H7 (cell line): ENCODE measurements at regions not wholly inside any gene's neighbourhood (a gene's known extent, or its start where the extent isn't known, plus 50 kb on each side); places are given as distances from the start of the nearest gene placed in this dataset.

Experiments
- DNase-seq: peaks from one replicate; pipeline ENCODE4 v3.0.0; 2012
- H3K27me3 ChIP-seq: 2 replicates; pipeline ENCODE4 v1.6.0; 2011; ENCODE audit warnings: mild to moderate bottlenecking, low read length; ENCODE audit not compliant: control insufficient read depth, insufficient read depth
- H3K36me3 ChIP-seq: replicated peaks from 2 replicates; pipeline ENCODE4 v1.5.1; 2011; ENCODE audit warnings: low read length; ENCODE audit not compliant: control insufficient read depth, insufficient read depth
- H3K4me3 ChIP-seq: 2 replicates; pipeline ENCODE4 v1.5.1; 2011; ENCODE audit warnings: low read depth, mild to moderate bottlenecking, control low read depth, low read length, moderate library complexity; ENCODE audit not compliant: insufficient read depth

DNA sequence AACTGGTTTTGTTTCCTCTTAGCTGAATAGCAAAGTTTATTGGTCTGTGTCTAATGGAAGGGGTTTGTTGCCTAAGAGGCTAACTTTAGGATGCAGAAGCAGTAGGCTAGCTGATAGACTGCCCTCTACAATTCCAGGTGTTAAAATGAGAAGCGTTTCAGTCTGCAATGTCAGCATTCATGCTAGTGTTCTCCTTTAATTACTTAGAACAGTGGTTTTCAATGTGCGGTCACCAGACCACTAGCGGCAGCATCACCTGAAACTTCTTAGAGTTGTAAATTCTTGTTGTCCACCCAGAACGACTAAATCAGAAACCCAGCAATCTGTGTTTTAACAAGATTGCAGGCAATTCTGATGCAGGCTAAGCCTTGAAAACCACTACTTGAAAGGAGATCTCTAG lies 392.9 kb downstream of the IPMK start:
- Histone ChIP-seq H3K36me3 (no peaks in the 10 kb centered on the region), H3K4me3 (no peak overlapping the region)
- no peak for DNase-seq

DNA sequence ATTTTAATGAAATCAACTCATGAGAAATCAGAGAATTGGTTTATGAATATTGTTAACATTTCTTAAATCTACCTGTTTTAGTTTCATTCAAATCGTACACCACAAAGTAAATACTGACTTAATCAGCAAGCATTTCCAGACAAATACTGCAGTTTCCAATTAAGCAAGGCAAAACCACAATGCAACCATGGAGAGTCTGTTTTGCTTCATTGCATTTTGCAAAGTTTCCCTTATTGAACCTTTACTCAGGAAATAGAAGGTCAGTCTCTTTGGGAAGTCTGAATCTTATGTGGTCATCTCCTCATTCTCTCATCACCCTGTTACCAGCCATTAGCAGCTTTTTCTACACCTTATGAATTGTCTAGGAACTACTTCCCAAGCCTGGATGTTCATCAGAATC lies 400.5 kb downstream of the IPMK start:
- Histone ChIP-seq H3K36me3 (no peaks in the 10 kb centered on the region), H3K27me3 (no peaks in the 10 kb centered on the region), H3K4me3 (no peak overlapping the region)
- no peak for DNase-seq

More for the DNA sequence above, 392.9 kb downstream of the IPMK start:
- no peaks in the 10 kb centered on the region for H3K27me3 ChIP-seq

DNA sequence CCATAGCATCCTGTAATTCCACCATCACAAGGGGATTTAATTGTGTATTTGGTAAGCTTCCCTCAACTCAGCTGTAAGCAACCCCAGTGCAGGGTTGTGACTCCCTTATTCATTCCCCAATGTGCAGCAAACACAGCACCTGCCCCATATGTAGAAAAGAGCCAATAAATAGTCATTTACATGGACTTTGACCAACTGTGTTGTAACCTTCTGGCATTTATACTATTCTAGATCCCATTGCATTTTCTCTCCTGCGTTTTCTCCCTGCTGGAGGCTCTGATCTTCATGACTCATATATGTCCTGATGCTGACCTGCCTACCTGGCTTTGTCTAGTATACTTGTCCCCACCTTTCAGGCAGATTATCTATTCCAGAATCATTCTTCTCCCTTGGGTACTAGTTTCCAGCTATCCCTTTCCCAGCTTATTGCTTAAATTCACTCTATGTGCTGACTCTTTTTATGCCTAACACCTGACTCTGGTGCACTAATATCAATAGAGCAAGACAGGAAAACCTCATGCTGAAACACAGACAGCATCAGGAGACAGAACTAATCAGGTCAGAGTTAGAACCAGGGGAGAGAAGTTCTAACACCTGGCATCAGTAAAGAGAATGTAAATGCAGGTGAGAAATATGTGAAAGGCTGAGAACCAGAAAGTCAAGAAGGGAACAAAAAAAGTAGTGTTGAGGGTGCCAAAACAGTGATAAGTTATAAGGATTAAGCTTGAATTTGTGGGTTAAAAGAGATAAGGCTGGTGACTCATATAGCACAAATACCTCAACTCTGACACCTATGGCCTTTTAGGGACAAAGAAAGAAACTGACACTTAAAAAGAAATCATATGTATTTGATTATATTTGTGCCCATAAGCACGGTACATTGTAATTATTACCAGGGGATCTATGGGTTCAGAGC lies 402.7 kb downstream of the IPMK start:
- no peak overlapping the region for H3K4me3 ChIP-seq
- no peak for DNase-seq

DNA sequence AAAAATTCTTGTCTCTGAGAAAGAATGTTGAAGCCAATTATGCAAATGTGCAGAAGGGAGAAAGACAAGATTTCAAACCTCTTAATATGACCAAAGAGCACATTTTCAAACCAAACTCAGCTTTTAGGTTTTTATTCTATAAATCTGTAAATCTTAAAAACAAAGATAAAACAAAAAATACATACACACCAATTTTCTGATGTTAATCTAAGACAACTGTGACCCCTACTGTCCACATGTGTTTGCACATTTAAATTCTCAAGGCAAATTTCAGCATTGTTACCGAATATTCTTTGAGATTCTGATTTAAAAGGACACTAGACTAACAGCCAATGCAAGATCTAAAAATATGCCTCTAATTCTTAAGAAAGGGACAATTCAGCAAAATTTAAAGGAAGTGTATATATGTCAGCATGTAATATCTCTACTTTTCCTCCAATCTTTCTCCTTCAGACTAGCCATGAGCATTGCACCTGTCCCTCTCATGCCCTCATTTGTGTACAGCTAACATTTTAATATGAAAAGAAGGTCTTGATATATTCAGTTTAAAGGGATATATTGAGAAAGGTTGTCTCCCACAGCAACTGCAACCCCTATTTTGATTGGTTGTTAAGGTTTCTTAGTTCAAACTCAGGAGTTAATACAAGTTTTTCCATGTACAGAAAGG lies 417.9 kb downstream of the IPMK start:
- H3K4me3 ChIP-seq, result no peak overlapping the region
- H3K27me3 ChIP-seq, result no peaks in the 10 kb centered on the region
- H3K36me3 ChIP-seq, result no peaks in the 10 kb centered on the region
- DNase-seq, result no peak

More for the DNA sequence above, 402.7 kb downstream of the IPMK start:
- no peaks in the 10 kb centered on the region for H3K36me3 ChIP-seq
- no peaks in the 10 kb centered on the region for H3K27me3 ChIP-seq

DNA sequence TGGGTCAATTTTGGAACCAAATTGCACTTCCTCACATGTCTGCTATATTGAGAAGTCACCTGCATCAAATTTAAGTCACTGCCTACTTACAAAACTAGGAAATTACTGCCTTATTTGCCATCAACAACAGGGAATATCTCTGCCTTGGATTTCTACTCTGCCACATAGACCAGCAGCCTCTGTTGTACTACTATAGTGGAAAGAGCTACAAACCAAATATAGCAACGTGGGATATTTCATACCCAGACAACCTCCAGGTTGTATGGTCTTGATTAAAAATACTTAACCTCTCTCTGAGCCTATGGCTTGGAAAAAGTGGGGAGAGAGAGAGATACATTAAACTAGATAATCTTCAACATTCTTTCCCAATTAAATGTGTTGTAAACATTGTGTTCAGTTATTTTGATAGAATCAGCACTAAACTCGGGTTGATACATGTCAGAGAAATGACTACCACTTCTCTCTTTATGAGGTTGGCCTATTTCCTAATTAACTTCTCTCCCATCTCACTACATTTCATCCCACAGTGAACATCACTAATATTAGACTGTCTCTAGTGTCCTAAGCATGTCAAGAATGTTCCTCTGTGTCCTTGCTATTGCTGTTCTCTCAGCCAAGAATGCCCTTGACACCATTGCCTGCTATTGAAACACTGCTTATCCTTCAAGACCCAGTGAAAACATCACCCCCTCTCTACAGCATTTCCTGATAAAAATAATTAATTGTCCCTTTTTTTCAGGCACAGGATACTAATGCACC lies 421.2 kb downstream of the IPMK start:
- Histone ChIP-seq H3K4me3 (no peak overlapping the region), H3K36me3 (no peaks in the 10 kb centered on the region), H3K27me3 (no peaks in the 10 kb centered on the region)
- no peak for DNase-seq

DNA sequence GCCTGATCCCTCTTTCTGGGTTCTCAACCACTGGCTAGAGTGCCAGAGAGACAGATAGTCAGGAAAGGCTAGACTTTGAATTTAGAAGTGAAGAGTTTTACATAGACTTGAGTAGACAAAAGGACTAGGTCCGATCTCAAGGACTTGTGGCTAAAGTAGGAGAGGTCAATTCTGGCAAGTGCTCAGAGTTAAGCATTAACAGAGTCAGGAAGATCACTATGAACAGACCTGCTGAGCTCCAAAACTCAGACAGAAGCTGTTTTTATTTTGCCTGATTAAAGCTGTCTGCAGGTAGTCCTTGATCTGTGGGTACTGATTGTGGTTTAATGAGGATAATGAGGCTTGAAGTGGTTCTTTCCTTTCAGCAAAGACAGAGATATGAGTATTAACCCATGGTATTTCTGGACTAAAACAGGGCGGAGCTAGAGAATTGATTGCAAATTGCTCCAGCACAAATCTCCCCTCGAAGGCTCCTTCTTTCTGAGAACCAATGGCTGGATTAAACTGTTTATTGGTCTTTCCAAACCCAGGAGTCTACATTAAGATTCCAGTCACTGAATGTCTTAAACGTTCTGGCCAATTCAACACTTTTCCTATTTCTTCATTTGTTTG lies 423.2 kb downstream of the IPMK start:
- no peak for DNase-seq
- Histone ChIP-seq H3K4me3 (no peak overlapping the region), H3K27me3 (no peaks in the 10 kb centered on the region), H3K36me3 (no peaks in the 10 kb centered on the region)

DNA sequence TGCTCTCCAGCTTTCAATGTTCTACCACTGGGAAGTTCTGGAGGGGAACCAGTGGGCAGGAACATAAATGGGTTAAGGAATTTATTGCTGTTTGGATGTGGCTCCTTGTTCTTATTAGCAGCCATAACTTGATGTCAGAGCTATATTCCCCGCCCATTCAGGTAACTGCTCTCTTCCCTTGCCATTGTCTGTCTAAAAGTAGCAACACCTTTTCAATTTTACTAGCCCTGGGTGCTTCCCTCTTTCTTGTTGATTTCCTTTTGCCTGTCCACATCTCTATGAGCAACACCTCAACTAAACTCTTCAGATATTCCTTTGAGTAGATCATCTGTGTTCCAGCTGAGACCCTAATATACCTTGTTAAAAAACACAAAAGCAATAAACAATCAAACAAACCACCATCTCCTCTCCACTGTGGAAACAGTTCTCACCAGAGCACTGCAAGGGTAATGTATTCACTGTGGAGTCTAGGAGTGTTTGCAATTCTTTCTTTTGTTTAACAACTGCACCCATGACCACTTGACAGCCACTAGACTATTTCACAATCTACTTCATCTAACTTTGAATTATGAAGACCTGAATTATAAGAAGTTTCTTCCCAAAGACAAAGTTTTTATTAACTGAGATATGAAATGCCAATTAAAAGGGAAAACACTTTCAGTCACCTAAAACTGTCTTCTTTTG lies 436.7 kb downstream of the IPMK start:
- Histone ChIP-seq H3K4me3 (no peak overlapping the region), H3K27me3 (no peaks in the 10 kb centered on the region), H3K36me3 (no peaks in the 10 kb centered on the region)
- no peak for DNase-seq

DNA sequence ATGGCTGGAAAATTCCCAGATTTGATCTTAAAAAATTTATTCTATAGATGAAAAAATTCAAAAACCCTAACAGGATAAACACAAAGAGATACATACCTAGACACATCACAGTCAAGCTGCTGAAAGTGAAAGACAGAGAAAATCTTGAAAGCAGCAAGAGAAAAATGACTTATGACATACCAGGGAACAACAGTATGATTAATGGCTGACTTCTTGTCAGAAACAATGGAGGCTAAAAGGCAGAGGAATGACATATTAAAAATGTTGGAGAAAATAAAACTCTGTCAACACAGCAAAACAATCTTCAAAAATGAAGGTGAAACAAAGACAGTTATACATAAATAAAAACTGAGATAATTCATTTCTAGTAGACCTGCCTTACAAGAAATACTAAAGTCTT lies 442.7 kb downstream of the IPMK start:
- no peak for DNase-seq
- Histone ChIP-seq H3K4me3 (no peak overlapping the region), H3K36me3 (no peaks in the 10 kb centered on the region), H3K27me3 (no peaks in the 10 kb centered on the region)

DNA sequence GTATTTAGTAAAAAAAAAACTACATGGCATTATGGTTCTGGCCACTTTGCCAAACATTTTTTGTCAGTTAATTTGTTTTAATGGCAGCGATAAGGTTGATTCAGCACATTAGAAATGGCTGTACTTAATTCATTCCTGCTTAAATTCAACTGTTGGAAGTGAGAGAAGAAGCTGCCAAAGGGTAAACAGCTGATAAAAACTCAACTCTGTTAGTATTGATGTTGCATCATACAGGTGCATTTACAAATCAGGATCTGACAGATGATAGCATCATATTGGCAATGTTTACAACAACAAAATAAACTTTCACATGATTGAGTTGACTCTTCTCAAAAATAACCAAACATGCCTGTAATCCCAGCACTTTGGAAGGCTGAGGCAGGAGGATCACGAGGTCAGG lies 444.3 kb downstream of the IPMK start:
- Histone ChIP-seq H3K36me3 (no peaks in the 10 kb centered on the region), H3K4me3 (no peak overlapping the region), H3K27me3 (no peaks in the 10 kb centered on the region)
- DNase-seq, result no peak

DNA sequence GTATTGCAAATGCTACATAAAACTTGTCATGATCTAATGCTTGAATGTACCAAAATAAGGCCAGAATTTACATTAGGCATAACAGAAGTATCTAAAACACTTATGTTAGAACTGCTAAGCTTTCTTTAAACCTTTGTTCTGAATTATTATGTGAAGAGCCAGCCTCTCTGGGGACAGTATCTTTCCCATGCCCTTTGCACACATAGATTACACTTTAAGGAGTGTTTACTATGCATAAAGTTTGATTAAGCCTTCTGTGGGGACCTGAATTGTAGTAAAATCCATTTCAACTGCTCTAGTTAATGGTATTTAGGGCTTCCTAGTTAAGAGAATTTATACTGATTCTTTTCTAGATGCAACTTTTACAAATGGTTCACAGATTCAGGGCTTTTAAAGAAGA lies 444.7 kb downstream of the IPMK start:
- Histone ChIP-seq H3K27me3 (no peaks in the 10 kb centered on the region), H3K4me3 (no peak overlapping the region), H3K36me3 (no peaks in the 10 kb centered on the region)
- no peak for DNase-seq

DNA sequence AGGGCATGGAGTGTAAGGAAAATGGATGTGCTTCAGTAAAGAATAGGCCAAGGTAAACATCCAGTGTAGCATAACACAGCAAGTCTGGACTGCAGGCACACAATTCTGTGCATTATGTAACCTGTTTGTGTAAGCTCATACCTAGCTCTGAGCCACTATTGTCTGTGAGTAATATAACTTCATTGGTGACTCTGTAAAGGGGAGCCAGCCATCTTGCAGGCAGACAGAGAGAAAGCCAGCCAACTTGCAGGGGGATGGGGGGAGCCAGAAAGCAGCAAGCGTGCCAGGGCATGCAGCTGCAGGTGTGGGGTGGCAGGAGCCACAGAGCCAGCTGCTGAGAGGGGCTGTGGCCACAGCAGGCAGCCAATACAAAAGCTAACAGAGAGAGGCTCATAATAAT lies 449.2 kb downstream of the IPMK start:
- Histone ChIP-seq H3K36me3 (no peaks in the 10 kb centered on the region), H3K27me3 (no peaks in the 10 kb centered on the region), H3K4me3 (no peak overlapping the region)
- no peak for DNase-seq

DNA sequence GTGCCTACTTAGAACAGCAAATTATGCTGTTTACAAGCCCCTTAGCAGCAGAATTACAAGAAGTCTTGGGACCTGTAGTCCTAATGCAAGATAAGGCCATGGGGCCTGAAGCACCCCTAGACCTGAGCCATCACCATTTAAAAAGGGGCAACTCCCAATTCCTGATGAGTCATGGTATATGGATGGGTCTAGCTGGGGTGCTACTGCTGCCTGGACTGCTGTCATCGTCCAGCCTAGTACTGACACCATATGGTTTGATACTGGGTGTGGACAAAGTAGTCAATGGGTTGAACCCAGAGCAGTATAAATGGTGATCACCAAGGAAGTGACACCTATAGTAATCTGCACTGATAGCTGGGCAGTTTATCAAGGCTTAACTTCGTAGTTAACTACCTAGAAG lies 450.0 kb downstream of the IPMK start:
- no peaks in the 10 kb centered on the region for H3K27me3 ChIP-seq
- H3K4me3 ChIP-seq, result no peak overlapping the region
- no peaks in the 10 kb centered on the region for H3K36me3 ChIP-seq
- no peak for DNase-seq

DNA sequence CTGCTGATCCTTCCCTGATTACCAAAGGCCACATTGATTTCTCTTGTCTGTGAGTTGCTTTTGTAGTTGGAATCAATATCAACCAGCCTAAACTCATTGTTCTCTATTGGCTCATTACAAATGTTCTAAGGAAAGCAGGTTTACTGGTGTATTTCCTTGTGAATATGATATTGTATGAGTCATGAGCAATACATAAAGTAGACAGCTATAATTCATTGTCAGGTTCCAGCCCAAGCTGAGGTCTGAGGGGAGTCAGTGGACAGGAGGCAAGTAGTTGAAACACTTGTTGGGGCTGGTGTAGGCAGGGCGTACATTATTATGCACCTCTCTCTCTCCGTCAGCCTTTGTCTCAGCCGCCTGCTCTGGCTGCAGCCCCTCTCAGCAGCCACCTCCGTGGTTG lies 451.7 kb downstream of the IPMK start:
- DNase-seq, result no peak

DNA sequence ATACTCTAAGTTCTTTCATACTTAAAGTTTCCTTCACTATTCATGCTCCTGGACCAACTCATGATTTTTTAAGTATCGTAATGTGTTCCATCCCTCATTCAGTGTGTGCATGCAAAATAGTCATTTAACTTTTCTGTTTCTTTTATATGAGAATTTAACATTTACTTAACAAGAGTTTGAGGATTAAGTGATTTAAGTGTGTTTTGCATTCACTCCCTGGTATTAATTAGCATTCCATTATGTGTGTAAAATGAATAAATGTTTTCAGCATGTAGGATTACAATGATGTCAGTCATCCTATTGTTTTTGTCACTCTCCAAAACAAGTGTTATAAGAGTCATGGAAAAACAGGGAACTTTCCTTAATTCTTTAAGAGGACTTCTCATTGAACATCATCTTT lies 457.7 kb downstream of the IPMK start:
- no peak overlapping the region for H3K4me3 ChIP-seq
- no peaks in the 10 kb centered on the region for H3K27me3 ChIP-seq
- no peak for DNase-seq
- no peaks in the 10 kb centered on the region for H3K36me3 ChIP-seq

More for the DNA sequence above, 451.7 kb downstream of the IPMK start:
- no peak overlapping the region for H3K4me3 ChIP-seq
- no peaks in the 10 kb centered on the region for H3K36me3 ChIP-seq
- no peaks in the 10 kb centered on the region for H3K27me3 ChIP-seq
